Mucosa of descending colon (tissue), 3 donors: ENCODE measurements at regions not wholly inside any gene's neighbourhood (a gene's known extent, or its start where the extent isn't known, plus 50 kb on each side); places are given as distances from the start of the nearest gene placed in this dataset.
"Not testable (repeated sequence)": the region's sequence is repeated elsewhere in the genome, so short reads cannot be mapped to it uniquely, and the experiment has no call there.

Experiments used
- ATAC-seq: fragments of 200-7000 bp; cut with Tn5 transposase; one replicate; pipeline ENCODE4 v1.9.1; 2020; ENCODE audit warnings: mild to moderate bottlenecking, moderate library complexity
- DNase-seq, 3 donors: peaks; one replicate each; pipeline ENCODE4 v3.0.0-alpha.2; 2020
- H3K36me3 ChIP-seq: fragments of 200-600 bp; one replicate; pipeline ENCODE4 v1.8.0; 2021; ENCODE audit warnings: low read depth, mild to moderate bottlenecking
- H3K4me1 ChIP-seq: fragments of 200-600 bp; one replicate; pipeline ENCODE4 v1.8.0; 2021; ENCODE audit warnings: low read depth, mild to moderate bottlenecking
- H3K4me3 ChIP-seq: fragments of 200-600 bp; one replicate; pipeline ENCODE4 v1.8.0; 2021; ENCODE audit warnings: mild to moderate bottlenecking
- H3K9me3 ChIP-seq: fragments of 200-600 bp; one replicate; pipeline ENCODE4 v1.8.0; 2021; ENCODE audit warnings: mild to moderate bottlenecking
- CTCF ChIP-seq: fragments of 200-600 bp; IDR thresholded peaks from one replicate; pipeline ENCODE4 v1.8.0; 2022; ENCODE audit warnings: antibody characterized with exemption, mild to moderate bottlenecking
- intact Hi-C, 2 donors: fragments of 100-400 bp; cut with DNase I in 1 of 2; cut with micrococcal nuclease in 1 of 2; formaldehyde crosslinking; loops; one replicate each; pipeline versions ENCODE4 v1.11.0 to v1.11.1; 2022; cut with DNase I, micrococcal nuclease
- donor health status: DM: no; HTN: no; CAD: no; lungs with moderate emphysema.
- donor health status: DM: no; HTN: no; CAD: no.
- donor health status: DM: no; HTN: yes; CAD: no.

- Histone ChIP-seq H3K4me1 (no peaks in the 10 kb centered on the region), H3K9me3 (peaks cover 12% of the 10 kb centered on the region), H3K4me3 (no peak overlapping the region), H3K36me3 (no peaks in the 10 kb centered on the region)
- no peak for TF ChIP-seq CTCF
- ATAC-seq: no peak
- intact Hi-C loops: no loop called here
- DNase-seq: no peak
These were observed 152.6 kb upstream of the HDDC2 start for GRCh38 chr6:125454351-125454750.

GRCh38 chr6:125458493-125458892 lies 156.7 kb upstream of the HDDC2 start:
- H3K9me3 ChIP-seq, H3K36me3 ChIP-seq, intact Hi-C loops, H3K4me3 ChIP-seq, H3K4me1 ChIP-seq, ATAC-seq, DNase-seq: not testable (repeated sequence)

GRCh38 chr6:125465332-125465731 lies 163.6 kb upstream of the HDDC2 start:
- intact Hi-C loops, H3K9me3 ChIP-seq, ATAC-seq, H3K36me3 ChIP-seq, DNase-seq, H3K4me3 ChIP-seq, H3K4me1 ChIP-seq: not testable (repeated sequence)

- Histone ChIP-seq H3K36me3 (no peaks in the 10 kb centered on the region), H3K4me3 (no peak overlapping the region), H3K4me1 (no peaks in the 10 kb centered on the region), H3K9me3 (no peaks in the 10 kb centered on the region)
- DNase-seq (no peak), ATAC-seq (no peak)
- no peak for TF ChIP-seq CTCF
- intact Hi-C loops: no loop called here
These were observed 168.1 kb upstream of the HDDC2 start for GRCh38 chr6:125469915-125470314.

- intact Hi-C loops: no loop called here
- Histone ChIP-seq H3K9me3 (no peaks in the 10 kb centered on the region), H3K4me3 (no peak overlapping the region), H3K36me3 (no peaks in the 10 kb centered on the region), H3K4me1 (no peaks in the 10 kb centered on the region)
- ATAC-seq (no peak), DNase-seq (no peak)
- TF ChIP-seq CTCF: no peak
These were observed 169.9 kb upstream of the HDDC2 start for GRCh38 chr6:125471667-125472066.

- intact Hi-C loops: no loop called here
- no peaks in the 10 kb centered on the region for H3K36me3 ChIP-seq
- H3K4me1 ChIP-seq: no peaks in the 10 kb centered on the region
- TF ChIP-seq CTCF: no peak
- H3K9me3 ChIP-seq: no peaks in the 10 kb centered on the region
- DNase-seq (no peak), ATAC-seq (no peak)
- H3K4me3 ChIP-seq: no peak overlapping the region
These were observed 172.3 kb upstream of the HDDC2 start for GRCh38 chr6:125474061-125474460.

GRCh38 chr6:125477156-125477555 lies 175.4 kb upstream of the HDDC2 start:
- no peaks in the 10 kb centered on the region for H3K9me3 ChIP-seq
- no peaks in the 10 kb centered on the region for H3K36me3 ChIP-seq
- no peaks in the 10 kb centered on the region for H3K4me1 ChIP-seq
- ATAC-seq: no peak
- intact Hi-C loops: no loop called here
- TF ChIP-seq CTCF: no peak
- no peak for DNase-seq
- H3K4me3 ChIP-seq: no peak overlapping the region
